ENCODE measurements at regions not wholly inside any gene's neighbourhood (a gene's known extent, or its start where the extent isn't known, plus 50 kb on each side); places are given as distances from the start of the nearest gene placed in this dataset.

DNA sequence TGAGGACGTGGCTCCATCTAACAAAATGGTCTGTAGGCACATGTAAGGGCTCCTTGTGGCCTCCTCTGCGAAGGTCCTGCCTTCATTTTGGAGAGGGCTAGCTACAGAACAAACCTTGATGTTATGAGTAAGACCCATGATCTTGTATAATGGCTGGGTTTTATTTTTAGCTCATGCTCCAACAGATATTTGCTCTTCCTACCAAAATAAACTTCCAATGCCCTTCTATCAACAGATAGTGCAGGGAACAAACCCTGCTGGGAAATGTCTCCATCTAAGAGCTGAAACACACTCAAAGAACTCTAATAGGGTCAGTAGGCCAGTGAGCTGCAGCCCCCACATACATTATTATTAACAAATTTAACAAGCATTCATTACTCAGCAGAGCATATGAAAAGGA lies 189.5 kb downstream of the LURAP1L start:
- Histone ChIP-seq H3K9ac (no peak overlapping the region), H3K79me2 (ENCODE audit: insufficient read depth) (no peaks in the 10 kb centered on the region), H3F3A (replicated peaks; ENCODE audit: insufficient read depth) (no peaks in the 10 kb centered on the region), H3K9me3 (no peaks in the 10 kb centered on the region), H3K4me2 (no peak overlapping the region), H3K36me3 (replicated peaks in 1 of 2; ENCODE audit: control insufficient read depth in 1 of 2, insufficient read depth in 2 of 2, low read length in 1 of 2) (no peaks in the 10 kb centered on the region), H2AFZ (ENCODE audit: low read depth) (no peak overlapping the region), H3K9me2 (no peaks in the 10 kb centered on the region), H3K4me3 (ENCODE audit: low read depth in 2 of 2, low read length in 1 of 2) (no peak overlapping the region), H3K27ac (ENCODE audit: low read depth in 2 of 2, low read length in 1 of 2) (no peak overlapping the region), H4K20me1 (ENCODE audit: insufficient read depth) (no peaks in the 10 kb centered on the region), H3K4me1 (ENCODE audit: control insufficient read depth in 1 of 2, insufficient read depth in 2 of 2, low read depth in 1 of 2, low read length in 1 of 2) (peaks cover 0 to 3% of the 10 kb centered on the region in 2 experiments; a peak in 1 of 4 replicates), H3K27me3 (ENCODE audit: insufficient read depth) (no peaks in the 10 kb centered on the region)
- ChIA-PET POLR2A (no interaction called here), CTCF (no interaction called here)
- TF ChIP-seq JUND (IDR thresholded peaks at IDR 0.05) (no peak), FOXJ3 (CRISPR knock-in tag; IDR thresholded peaks at IDR 0.05) (no peak), TCF12 (IDR thresholded peaks at IDR 0.05) (no peak), EP300 (IDR thresholded peaks at IDR 0.05; ENCODE audit: borderline replicate concordance in 1 of 2, low read depth in 1 of 2, low read length in 1 of 2) (no peak), SIN3A (IDR thresholded peaks at IDR 0.05; ENCODE audit: borderline replicate concordance, low read depth, low read length) (no peak), RFX5 (IDR thresholded peaks at IDR 0.05; ENCODE audit: low read length) (no peak), FOXM1 (IDR thresholded peaks at IDR 0.05; ENCODE audit: low read depth) (no peak), SMC3 (IDR thresholded peaks at IDR 0.05; ENCODE audit: low read depth, low read length) (no peak), YY1 (IDR thresholded peaks at IDR 0.05; ENCODE audit: low read depth) (no peak), RAD21 (IDR thresholded peaks at IDR 0.05; ENCODE audit: low read length) (no peak), GATA2 (CRISPR knock-in tag; IDR thresholded peaks at IDR 0.05) (no peak), TAF1 (IDR thresholded peaks at IDR 0.05; ENCODE audit: borderline replicate concordance, low read depth, low read length) (no peak), IRF3 (IDR thresholded peaks at IDR 0.05; ENCODE audit: low read depth, low read length) (no peak), CTCF (IDR thresholded peaks at IDR 0.05) (no peak), ZBTB33 (IDR thresholded peaks at IDR 0.05; ENCODE audit: borderline replicate concordance, low read depth) (no peak), MXI1 (IDR thresholded peaks at IDR 0.05; ENCODE audit: low read depth, low read length) (no peak)
- TF ChIP-seq, protein P1, sequence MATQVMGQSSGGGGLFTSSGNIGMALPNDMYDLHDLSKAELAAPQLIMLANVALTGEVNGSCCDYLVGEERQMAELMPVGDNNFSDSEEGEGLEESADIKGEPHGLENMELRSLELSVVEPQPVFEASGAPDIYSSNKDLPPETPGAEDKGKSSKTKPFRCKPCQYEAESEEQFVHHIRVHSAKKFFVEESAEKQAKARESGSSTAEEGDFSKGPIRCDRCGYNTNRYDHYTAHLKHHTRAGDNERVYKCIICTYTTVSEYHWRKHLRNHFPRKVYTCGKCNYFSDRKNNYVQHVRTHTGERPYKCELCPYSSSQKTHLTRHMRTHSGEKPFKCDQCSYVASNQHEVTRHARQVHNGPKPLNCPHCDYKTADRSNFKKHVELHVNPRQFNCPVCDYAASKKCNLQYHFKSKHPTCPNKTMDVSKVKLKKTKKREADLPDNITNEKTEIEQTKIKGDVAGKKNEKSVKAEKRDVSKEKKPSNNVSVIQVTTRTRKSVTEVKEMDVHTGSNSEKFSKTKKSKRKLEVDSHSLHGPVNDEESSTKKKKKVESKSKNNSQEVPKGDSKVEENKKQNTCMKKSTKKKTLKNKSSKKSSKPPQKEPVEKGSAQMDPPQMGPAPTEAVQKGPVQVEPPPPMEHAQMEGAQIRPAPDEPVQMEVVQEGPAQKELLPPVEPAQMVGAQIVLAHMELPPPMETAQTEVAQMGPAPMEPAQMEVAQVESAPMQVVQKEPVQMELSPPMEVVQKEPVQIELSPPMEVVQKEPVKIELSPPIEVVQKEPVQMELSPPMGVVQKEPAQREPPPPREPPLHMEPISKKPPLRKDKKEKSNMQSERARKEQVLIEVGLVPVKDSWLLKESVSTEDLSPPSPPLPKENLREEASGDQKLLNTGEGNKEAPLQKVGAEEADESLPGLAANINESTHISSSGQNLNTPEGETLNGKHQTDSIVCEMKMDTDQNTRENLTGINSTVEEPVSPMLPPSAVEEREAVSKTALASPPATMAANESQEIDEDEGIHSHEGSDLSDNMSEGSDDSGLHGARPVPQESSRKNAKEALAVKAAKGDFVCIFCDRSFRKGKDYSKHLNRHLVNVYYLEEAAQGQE (IDR thresholded peaks at IDR 0.05; ENCODE audit: low read depth, low read length): no peak
- 38% methylated on average over 2 of the region's 2 CpGs for WGBS (ENCODE audit: low lambda C conversion rate)
- DNase-seq: no peak
